H9 (cell line): ENCODE measurements at regions not wholly inside any gene's neighbourhood (a gene's known extent, or its start where the extent isn't known, plus 50 kb on each side); places are given as distances from the start of the nearest gene placed in this dataset.

Experiments
- DNase-seq: peaks from one replicate; pipeline ENCODE4 v3.0.0-alpha.2; 2017
- H2AFZ ChIP-seq: one replicate; pipeline ENCODE4 v1.6.1; 2013; ENCODE audit warnings: mild to moderate bottlenecking, low read length, control low read depth, moderate library complexity
- H2AK5ac ChIP-seq: 2 replicates; pipeline ENCODE4 v1.6.1; 2013; ENCODE audit warnings: low read length, control low read depth, mixed read lengths; ENCODE audit not compliant: insufficient read length
- H2BK120ac ChIP-seq: one replicate; pipeline ENCODE4 v1.6.1; 2013; ENCODE audit warnings: low read depth, mild to moderate bottlenecking, low read length, control low read depth, inconsistent platforms; ENCODE audit not compliant: poor library complexity, severe bottlenecking
- H2BK12ac ChIP-seq: 2 replicates; pipeline ENCODE4 v1.6.1; 2013; ENCODE audit warnings: low read length, control low read depth, mixed read lengths, low read depth; ENCODE audit not compliant: insufficient read length
- H2BK15ac ChIP-seq: 2 replicates; pipeline ENCODE4 v1.6.1; 2013; ENCODE audit warnings: low read depth, low read length, control low read depth
- H2BK20ac ChIP-seq: one replicate; pipeline ENCODE4 v1.6.1; 2013; ENCODE audit warnings: low read depth, mild to moderate bottlenecking, low read length, control low read depth, inconsistent platforms; ENCODE audit not compliant: poor library complexity, severe bottlenecking
- H2BK5ac ChIP-seq: 2 replicates; pipeline ENCODE4 v1.6.1; 2013; ENCODE audit warnings: low read length, control low read depth, mixed read lengths; ENCODE audit not compliant: insufficient read length
- H3K14ac ChIP-seq: 2 replicates; pipeline ENCODE4 v1.6.1; 2013; ENCODE audit warnings: low read length, control low read depth; ENCODE audit not compliant: insufficient read depth
- H3K18ac ChIP-seq: 2 replicates; pipeline ENCODE4 v1.6.1; 2013; ENCODE audit warnings: low read depth, mild to moderate bottlenecking, mixed read lengths, low read length, control low read depth; ENCODE audit not compliant: insufficient read length
- H3K23ac ChIP-seq: 2 replicates; pipeline ENCODE4 v1.6.1; 2013; ENCODE audit warnings: low read length, control low read depth, mixed read lengths, low read depth; ENCODE audit not compliant: insufficient read length
- H3K23me2 ChIP-seq: 2 replicates; pipeline ENCODE4 v1.6.1; 2013; ENCODE audit warnings: low read depth, mild to moderate bottlenecking, mixed read lengths, low read length, control low read depth; ENCODE audit not compliant: insufficient read length, poor library complexity, severe bottlenecking
- H3K27ac ChIP-seq: 2 replicates; pipeline ENCODE4 v1.5.1; 2013; ENCODE audit warnings: low read length, control low read depth, mixed read lengths, low read depth; ENCODE audit not compliant: insufficient read length
- H3K27me3 ChIP-seq: 2 replicates; pipeline ENCODE4 v1.6.1; 2013; ENCODE audit warnings: low read length, control low read depth, inconsistent platforms; ENCODE audit not compliant: insufficient read depth
- H3K4ac ChIP-seq: 2 replicates; pipeline ENCODE4 v1.6.1; 2013; ENCODE audit warnings: low read depth, mild to moderate bottlenecking, control low read depth, inconsistent platforms, low read length, moderate library complexity
- H3K4me1 ChIP-seq: 2 replicates; pipeline ENCODE4 v1.6.1; 2013; ENCODE audit warnings: low read length, control low read depth, inconsistent platforms; ENCODE audit not compliant: insufficient read depth
- H3K4me2 ChIP-seq: 2 replicates; pipeline ENCODE4 v1.6.1; 2013; ENCODE audit warnings: low read length, control low read depth, mixed read lengths; ENCODE audit not compliant: insufficient read length, insufficient read depth
- H3K56ac ChIP-seq: 2 replicates; pipeline ENCODE4 v1.6.1; 2013; ENCODE audit warnings: low read depth, mild to moderate bottlenecking, mixed read lengths, low read length, control low read depth; ENCODE audit not compliant: insufficient read length
- H3K79me1 ChIP-seq: 2 replicates; pipeline ENCODE4 v1.6.1; 2013; ENCODE audit warnings: low read depth, mild to moderate bottlenecking, moderate library complexity, low read length, control low read depth, inconsistent platforms; ENCODE audit not compliant: insufficient read depth, poor library complexity, severe bottlenecking
- H3K79me2 ChIP-seq: 2 replicates; pipeline ENCODE4 v1.6.1; 2013; ENCODE audit warnings: low read length, control low read depth, inconsistent platforms; ENCODE audit not compliant: insufficient read depth
- H3K9ac ChIP-seq: 2 replicates; pipeline ENCODE4 v1.6.1; 2013; ENCODE audit warnings: low read length, control low read depth, mixed read lengths; ENCODE audit not compliant: insufficient read length; ENCODE audit errors: extremely low read depth
- H3K9me3 ChIP-seq: one replicate; pipeline ENCODE4 v1.6.1; 2013; ENCODE audit warnings: low read depth, low read length, inconsistent platforms; ENCODE audit not compliant: control insufficient read depth
- H3T11ph ChIP-seq: one replicate; pipeline ENCODE4 v1.6.1; 2013; ENCODE audit warnings: mild to moderate bottlenecking, low read length, control low read depth, inconsistent platforms
- H4K20me1 ChIP-seq: one replicate; pipeline ENCODE4 v1.6.1; 2013; ENCODE audit not compliant: control insufficient read depth, insufficient read length, insufficient read depth
- H4K5ac ChIP-seq: 2 replicates; pipeline ENCODE4 v1.6.1; 2013; ENCODE audit warnings: low read depth, mild to moderate bottlenecking, mixed read lengths, low read length, control low read depth; ENCODE audit not compliant: insufficient read length
- H4K8ac ChIP-seq: replicated peaks from 2 replicates; pipeline ENCODE4 v1.6.1; 2013; ENCODE audit warnings: low read length, control low read depth, mixed read lengths, low read depth; ENCODE audit not compliant: insufficient read length
- H4K91ac ChIP-seq: 2 replicates; pipeline ENCODE4 v1.6.1; 2013; ENCODE audit warnings: low read depth, mild to moderate bottlenecking, moderate library complexity, mixed read lengths, low read length, control low read depth; ENCODE audit not compliant: insufficient read length
- H3K27ac Mint-ChIP-seq, 3 experiments: 2 replicates in 2 of 3; 3 replicates in 1 of 3; pipeline ENCODE4 v1.8.0; 2020 to 2021; ENCODE audit warnings: mixed read lengths in 3 of 3, mild to moderate bottlenecking in 1 of 3, moderate library complexity in 1 of 3
- H3K27me3 Mint-ChIP-seq: 2 replicates; pipeline ENCODE4 v1.8.0; 2021; ENCODE audit warnings: low read depth, mild to moderate bottlenecking, moderate library complexity, mixed read lengths
- H3K36me3 Mint-ChIP-seq, 3 experiments: 2 replicates in 2 of 3; 3 replicates in 1 of 3; pipeline ENCODE4 v1.8.0; 2020 to 2021; ENCODE audit warnings: low read depth in 3 of 3, mixed read lengths in 3 of 3; ENCODE audit not compliant: insufficient read depth in 1 of 3
- H3K4me1 Mint-ChIP-seq, 2 experiments: 2 replicates each; pipeline ENCODE4 v1.8.0; 2020; ENCODE audit warnings: mixed read lengths in 2 of 2
- H3K4me3 Mint-ChIP-seq, 2 experiments: 2 replicates in 1 of 2; 3 replicates in 1 of 2; pipeline ENCODE4 v1.8.0; 2020 to 2021; ENCODE audit warnings: mild to moderate bottlenecking in 2 of 2, mixed read lengths in 2 of 2, moderate library complexity in 1 of 2
- H3K9me3 Mint-ChIP-seq, 2 experiments: 2 replicates in 1 of 2; 3 replicates in 1 of 2; pipeline ENCODE4 v1.8.0; 2020; ENCODE audit warnings: mild to moderate bottlenecking in 2 of 2, mixed read lengths in 2 of 2, moderate library complexity in 1 of 2
- WGBS: extraction: QIAGEN DNeasy Blood & Tissue Kit; methylation state at CpG from one replicate; pipeline ENCODE4 v1.1.7; 2013; ENCODE audit warnings: missing lambda C conversion rate, low lambda C conversion rate, mixed read lengths; ENCODE audit not compliant: insufficient read length; ENCODE audit errors: extremely low coverage; 5-methylcytosine and 5-hydroxymethylcytosine counted together
- TF ChIP-seq, protein P1 (sequence below): fragments of 200-600 bp; sonication (generic); conservative IDR thresholded peaks from 3 replicates; pipeline ENCODE4 v1.8.0; 2021; ENCODE audit warnings: antibody characterized with exemption, mild to moderate bottlenecking

DNA sequence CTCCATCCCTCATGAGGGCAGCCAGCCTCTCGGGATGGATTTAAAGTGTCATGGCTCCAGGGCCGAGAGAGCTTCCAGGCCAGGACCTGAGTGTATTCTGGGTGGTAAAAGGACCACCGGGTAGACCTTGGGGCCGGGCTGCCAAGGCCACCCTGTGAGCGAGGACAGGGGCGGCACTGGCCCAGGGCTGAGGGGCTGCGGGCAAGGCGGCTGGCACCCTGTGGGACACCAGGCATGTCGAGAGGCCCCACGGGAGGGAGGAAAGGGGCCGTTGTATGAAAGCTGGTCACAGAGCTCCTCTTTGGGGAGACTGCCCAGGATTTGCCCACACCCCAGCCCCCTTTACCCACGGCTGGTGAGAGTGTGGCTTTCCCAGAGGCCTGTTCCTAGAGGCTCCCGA is 92.3 kb upstream of the RTL6 start:
- no CpG with 5 or more reads among the region's 13 CpGs for WGBS
- H3K4me1 Mint-ChIP-seq, result peaks cover 14 to 39% of the 10 kb centered on the region in 2 experiments

More for the DNA sequence above, 92.3 kb upstream of the RTL6 start:
- Histone ChIP-seq H2AFZ (no peak overlapping the region), H2AK5ac (no peak overlapping the region), H2BK12ac (no peak overlapping the region), H3K23ac (no peak overlapping the region), H4K8ac (no peak overlapping the region), H4K20me1 (no peaks in the 10 kb centered on the region), H3K27me3 (no peaks in the 10 kb centered on the region), H3K9me3 (no peaks in the 10 kb centered on the region), H3T11ph (no peak overlapping the region), H3K9ac (no peak overlapping the region), H3K79me2 (no peaks in the 10 kb centered on the region), H3K14ac (no peak overlapping the region), H3K18ac (no peak overlapping the region), H3K23me2 (no peaks in the 10 kb centered on the region), H3K56ac (no peak overlapping the region), H3K4me1 (peaks cover 2% of the 10 kb centered on the region; the same call in 1 of the 2 replicates), H4K5ac (no peak overlapping the region), H2BK20ac (no peak overlapping the region), H3K4ac (no peak overlapping the region), H3K79me1 (no peaks in the 10 kb centered on the region), H3K27ac (no peak overlapping the region), H2BK120ac (no peak overlapping the region), H4K91ac (no peak overlapping the region), H2BK15ac (no peak overlapping the region), H2BK5ac (no peak overlapping the region), H3K4me2 (no peak overlapping the region)
- Mint-ChIP-seq H3K9me3 (peaks cover 4 to 8% of the 10 kb centered on the region in 2 experiments; a peak in 4 of 5 replicates), H3K4me3 (no peak overlapping the region), H3K27ac (no peak overlapping the region), H3K36me3 (peaks cover 0 to 8% (median 3%) of the 10 kb centered on the region in 3 experiments; a peak in 5 of 7 replicates), H3K27me3 (peaks cover 31% of the 10 kb centered on the region)
- no peak for DNase-seq
- TF ChIP-seq, protein P1, sequence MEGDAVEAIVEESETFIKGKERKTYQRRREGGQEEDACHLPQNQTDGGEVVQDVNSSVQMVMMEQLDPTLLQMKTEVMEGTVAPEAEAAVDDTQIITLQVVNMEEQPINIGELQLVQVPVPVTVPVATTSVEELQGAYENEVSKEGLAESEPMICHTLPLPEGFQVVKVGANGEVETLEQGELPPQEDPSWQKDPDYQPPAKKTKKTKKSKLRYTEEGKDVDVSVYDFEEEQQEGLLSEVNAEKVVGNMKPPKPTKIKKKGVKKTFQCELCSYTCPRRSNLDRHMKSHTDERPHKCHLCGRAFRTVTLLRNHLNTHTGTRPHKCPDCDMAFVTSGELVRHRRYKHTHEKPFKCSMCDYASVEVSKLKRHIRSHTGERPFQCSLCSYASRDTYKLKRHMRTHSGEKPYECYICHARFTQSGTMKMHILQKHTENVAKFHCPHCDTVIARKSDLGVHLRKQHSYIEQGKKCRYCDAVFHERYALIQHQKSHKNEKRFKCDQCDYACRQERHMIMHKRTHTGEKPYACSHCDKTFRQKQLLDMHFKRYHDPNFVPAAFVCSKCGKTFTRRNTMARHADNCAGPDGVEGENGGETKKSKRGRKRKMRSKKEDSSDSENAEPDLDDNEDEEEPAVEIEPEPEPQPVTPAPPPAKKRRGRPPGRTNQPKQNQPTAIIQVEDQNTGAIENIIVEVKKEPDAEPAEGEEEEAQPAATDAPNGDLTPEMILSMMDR, result no peak
